ENCODE measurements at regions not wholly inside any gene's neighbourhood (a gene's known extent, or its start where the extent isn't known, plus 50 kb on each side); places are given as distances from the start of the nearest gene placed in this dataset.

GRCh38 chr6:126795161-126795560 is 323.3 kb upstream of the RSPO3 start:
- Histone ChIP-seq H3K36me3 (no peaks in the 10 kb centered on the region), H3K27me3 (no peaks in the 10 kb centered on the region), H3K4me1 (no peaks in the 10 kb centered on the region), H3K9me3 (no peaks in the 10 kb centered on the region), H3K4me3 (no peak overlapping the region), H3K27ac (no peak overlapping the region)
- no peak for TF ChIP-seq CTCF (IDR thresholded peaks at IDR 0.05)
- no peak for TF ChIP-seq POLR2A (IDR thresholded peaks at IDR 0.05)
- DNase-seq: no peak

GRCh38 chr6:126797981-126798380 is 320.5 kb upstream of the RSPO3 start:
- no peaks in the 10 kb centered on the region for H3K36me3 ChIP-seq
- H3K27ac ChIP-seq: no peak overlapping the region
- no peak for DNase-seq
- TF ChIP-seq CTCF (IDR thresholded peaks at IDR 0.05) (no peak), POLR2A (IDR thresholded peaks at IDR 0.05) (no peak)
- H3K4me1 ChIP-seq: no peaks in the 10 kb centered on the region
- no peaks in the 10 kb centered on the region for H3K27me3 ChIP-seq
- H3K9me3 ChIP-seq: no peaks in the 10 kb centered on the region
- no peak overlapping the region for H3K4me3 ChIP-seq

- Histone ChIP-seq H3K27me3 (no peaks in the 10 kb centered on the region), H3K27ac (no peak overlapping the region), H3K9me3 (no peaks in the 10 kb centered on the region), H3K4me1 (no peaks in the 10 kb centered on the region), H3K4me3 (no peak overlapping the region), H3K36me3 (no peaks in the 10 kb centered on the region)
- TF ChIP-seq CTCF (IDR thresholded peaks at IDR 0.05) (no peak), POLR2A (IDR thresholded peaks at IDR 0.05) (no peak)
- no peak for DNase-seq
These were observed 314.7 kb upstream of the RSPO3 start for GRCh38 chr6:126803769-126804168.

GRCh38 chr6:126804332-126805064 is 314.0 kb upstream of the RSPO3 start:
- DNase-seq: peak in 1 of 3 donors; percentile 46
- no peaks in the 10 kb centered on the region for H3K9me3 ChIP-seq
- no peaks in the 10 kb centered on the region for H3K27me3 ChIP-seq
- H3K4me3 ChIP-seq: no peak overlapping the region
- H3K36me3 ChIP-seq: no peaks in the 10 kb centered on the region
- TF ChIP-seq POLR2A (IDR thresholded peaks at IDR 0.05) (no peak), CTCF (IDR thresholded peaks at IDR 0.05) (peak in 5 of 6 experiments; percentile 7 to 53 (median 48))
- H3K4me1 ChIP-seq: no peaks in the 10 kb centered on the region
- H3K27ac ChIP-seq: no peak overlapping the region

GRCh38 chr6:126805861-126806260 is 312.6 kb upstream of the RSPO3 start:
- TF ChIP-seq CTCF (IDR thresholded peaks at IDR 0.05) (no peak), POLR2A (IDR thresholded peaks at IDR 0.05) (no peak)
- Histone ChIP-seq H3K36me3 (no peaks in the 10 kb centered on the region), H3K9me3 (no peaks in the 10 kb centered on the region), H3K4me3 (no peak overlapping the region), H3K27me3 (no peaks in the 10 kb centered on the region), H3K4me1 (no peaks in the 10 kb centered on the region), H3K27ac (no peak overlapping the region)
- DNase-seq: no peak
